Astrocyte of the spinal cord (primary cell): ENCODE measurements at regions not wholly inside any gene's neighbourhood (a gene's known extent, or its start where the extent isn't known, plus 50 kb on each side); places are given as distances from the start of the nearest gene placed in this dataset.
A peak's percentile ranks its signal among the peaks of the same experiment; 100 is the strongest.

ENCODE experiments used
- DNase-seq: peaks from one replicate; pipeline ENCODE4 v3.0.0; 2011; ENCODE audit warnings: low read depth, low spot score
- H3K4me3 ChIP-seq: 2 replicates; pipeline ENCODE4 v1.5.1; 2011; ENCODE audit warnings: low read depth, mild to moderate bottlenecking, low read length, moderate library complexity
- in situ Hi-C: cut with HindIII; loops from 2 replicates; pipeline ENCODE4 v1.10.0; 2017; ENCODE audit warnings: low sequenced_read_pairs
- TF ChIP-seq, protein P1 (sequence below): IDR thresholded peaks from 2 replicates; pipeline ENCODE4 v1.5.1; 2012; ENCODE audit warnings: low read depth, mild to moderate bottlenecking, low read length, inconsistent platforms

GRCh38 chr2:118697781-118698180, 149.7 kb downstream of the EN1 start:
- peak; percentile 48 for DNase-seq
- H3K4me3 ChIP-seq: no peak overlapping the region
- in situ Hi-C loops: no loop called here
- TF ChIP-seq, protein P1, sequence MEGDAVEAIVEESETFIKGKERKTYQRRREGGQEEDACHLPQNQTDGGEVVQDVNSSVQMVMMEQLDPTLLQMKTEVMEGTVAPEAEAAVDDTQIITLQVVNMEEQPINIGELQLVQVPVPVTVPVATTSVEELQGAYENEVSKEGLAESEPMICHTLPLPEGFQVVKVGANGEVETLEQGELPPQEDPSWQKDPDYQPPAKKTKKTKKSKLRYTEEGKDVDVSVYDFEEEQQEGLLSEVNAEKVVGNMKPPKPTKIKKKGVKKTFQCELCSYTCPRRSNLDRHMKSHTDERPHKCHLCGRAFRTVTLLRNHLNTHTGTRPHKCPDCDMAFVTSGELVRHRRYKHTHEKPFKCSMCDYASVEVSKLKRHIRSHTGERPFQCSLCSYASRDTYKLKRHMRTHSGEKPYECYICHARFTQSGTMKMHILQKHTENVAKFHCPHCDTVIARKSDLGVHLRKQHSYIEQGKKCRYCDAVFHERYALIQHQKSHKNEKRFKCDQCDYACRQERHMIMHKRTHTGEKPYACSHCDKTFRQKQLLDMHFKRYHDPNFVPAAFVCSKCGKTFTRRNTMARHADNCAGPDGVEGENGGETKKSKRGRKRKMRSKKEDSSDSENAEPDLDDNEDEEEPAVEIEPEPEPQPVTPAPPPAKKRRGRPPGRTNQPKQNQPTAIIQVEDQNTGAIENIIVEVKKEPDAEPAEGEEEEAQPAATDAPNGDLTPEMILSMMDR: no peak

DNA sequence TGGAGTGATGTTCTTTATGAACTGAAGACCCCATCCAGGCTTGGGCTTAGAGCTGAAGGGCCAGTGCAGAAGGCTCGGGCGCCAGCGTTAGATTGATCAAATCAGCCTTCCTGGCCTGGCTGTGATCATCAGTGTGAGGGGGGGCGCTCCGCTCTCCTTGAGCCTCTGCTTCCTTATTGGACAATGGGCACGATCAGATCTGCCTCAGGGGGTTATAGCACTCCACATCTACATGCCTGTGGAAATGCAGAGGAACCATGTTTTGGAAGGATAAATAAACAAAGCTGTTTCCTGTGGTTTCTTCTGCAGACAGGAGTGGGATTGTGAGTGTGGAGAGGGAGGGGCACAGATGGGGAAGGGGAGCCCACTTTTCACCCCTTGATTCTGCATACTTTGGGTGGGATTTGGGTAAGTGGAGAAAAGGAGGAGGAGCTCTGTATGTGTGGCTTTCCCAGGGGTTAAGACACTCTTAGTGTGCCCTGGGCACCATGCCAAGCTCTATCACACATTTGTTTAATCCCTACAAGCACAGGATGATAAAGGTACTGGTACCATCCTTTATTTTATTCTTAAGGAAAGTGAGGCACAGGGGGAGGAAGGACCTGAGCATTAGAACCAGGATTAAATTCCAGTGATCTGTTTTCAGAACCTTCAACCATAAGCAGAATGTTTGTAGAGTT, 150.5 kb downstream of the EN1 start:
- H3K4me3 ChIP-seq: no peak overlapping the region
- DNase-seq: peak; percentile 25
- in situ Hi-C loops: no loop called here
- TF ChIP-seq, protein P1: no peak

GRCh38 chr2:118693287-118693822, 154.1 kb downstream of the EN1 start:
- no peak overlapping the region for H3K4me3 ChIP-seq
- peak; percentile 5 for DNase-seq
- TF ChIP-seq, protein P1: no peak
- in situ Hi-C loops: no loop called here

DNA sequence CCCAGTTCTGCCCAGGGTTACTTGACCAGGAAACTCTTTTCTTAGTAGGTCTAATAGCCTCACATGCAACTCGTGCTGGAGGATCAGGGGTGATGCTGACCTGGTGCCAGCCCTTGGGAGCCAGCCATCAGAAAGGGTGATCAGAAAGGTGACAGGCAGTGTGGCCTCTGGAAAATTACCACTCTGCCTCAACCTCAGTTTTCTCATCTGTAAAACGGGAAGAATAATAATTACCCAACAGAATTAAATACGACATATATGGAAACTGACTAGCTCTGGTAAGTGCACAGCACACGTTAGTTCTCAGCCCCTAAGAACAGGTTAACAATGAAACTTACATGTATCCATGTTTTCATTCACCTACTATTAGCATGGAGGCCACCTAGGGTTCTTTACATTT, 157.6 kb downstream of the EN1 start:
- TF ChIP-seq, protein P1: no peak
- H3K4me3 ChIP-seq: no peak overlapping the region
- in situ Hi-C loops: no loop called here
- no peak for DNase-seq

DNA sequence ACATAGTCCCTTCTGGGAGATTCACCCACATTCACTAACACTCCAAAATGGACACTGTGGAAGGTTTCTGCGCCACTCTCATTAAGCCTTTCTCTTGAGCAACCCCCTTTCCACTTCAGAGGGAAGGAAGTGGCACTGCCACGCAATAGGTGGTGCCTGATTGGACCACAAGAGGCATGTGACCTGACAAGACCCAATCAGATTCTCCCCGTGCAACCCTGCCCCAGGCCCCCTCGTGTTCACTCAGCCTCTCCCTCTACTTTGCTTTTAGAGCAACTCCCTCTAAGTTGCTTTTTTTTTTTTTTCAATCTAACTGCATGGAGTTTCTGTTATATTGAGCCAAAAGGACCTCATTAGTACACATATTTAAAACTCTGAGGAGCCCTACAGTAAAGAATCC, 158.0 kb downstream of the EN1 start:
- no peak overlapping the region for H3K4me3 ChIP-seq
- no peak for DNase-seq
- in situ Hi-C loops: no loop called here
- TF ChIP-seq, protein P1: no peak

DNA sequence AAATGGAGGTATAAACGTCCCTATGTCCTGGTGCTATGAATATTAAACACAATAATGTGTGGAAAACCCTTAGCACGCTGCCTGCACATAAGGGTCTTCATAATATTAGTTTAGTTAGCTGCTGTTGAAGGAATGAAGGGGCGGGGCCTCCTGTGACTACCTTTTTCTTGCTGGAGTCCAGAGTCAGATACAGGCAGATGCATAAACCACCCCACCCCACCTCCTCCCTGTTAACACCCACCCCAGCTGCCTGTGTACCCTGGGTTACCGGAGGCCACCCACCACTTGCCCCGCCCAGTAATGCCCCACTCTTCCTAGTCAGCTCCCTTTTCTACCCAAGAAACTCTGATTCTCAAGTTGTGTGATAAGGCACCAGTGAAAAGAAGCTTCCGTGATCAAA, 158.4 kb downstream of the EN1 start:
- TF ChIP-seq, protein P1: no peak
- no peak for DNase-seq
- no peak overlapping the region for H3K4me3 ChIP-seq
- in situ Hi-C loops: no loop called here
